Caki2 (cell line): ENCODE measurements at regions not wholly inside any gene's neighbourhood (a gene's known extent, or its start where the extent isn't known, plus 50 kb on each side); places are given as distances from the start of the nearest gene placed in this dataset.

Source experiments
- DNase-seq: peaks from one replicate; pipeline ENCODE4 v3.0.0-alpha.2; 2015; ENCODE audit warnings: low read depth
- in situ Hi-C: cut with HindIII; loops from 2 replicates; pipeline ENCODE4 v1.10.0; 2016; ENCODE audit warnings: low sequenced_read_pairs, low pct_unique_long_range_greater_than_20kb, mixed read lengths

GRCh38 chr18:34084635-34085034 lies 140.1 kb downstream of the NOL4 start:
- in situ Hi-C loops = no loop called here
- no peak for DNase-seq

DNA sequence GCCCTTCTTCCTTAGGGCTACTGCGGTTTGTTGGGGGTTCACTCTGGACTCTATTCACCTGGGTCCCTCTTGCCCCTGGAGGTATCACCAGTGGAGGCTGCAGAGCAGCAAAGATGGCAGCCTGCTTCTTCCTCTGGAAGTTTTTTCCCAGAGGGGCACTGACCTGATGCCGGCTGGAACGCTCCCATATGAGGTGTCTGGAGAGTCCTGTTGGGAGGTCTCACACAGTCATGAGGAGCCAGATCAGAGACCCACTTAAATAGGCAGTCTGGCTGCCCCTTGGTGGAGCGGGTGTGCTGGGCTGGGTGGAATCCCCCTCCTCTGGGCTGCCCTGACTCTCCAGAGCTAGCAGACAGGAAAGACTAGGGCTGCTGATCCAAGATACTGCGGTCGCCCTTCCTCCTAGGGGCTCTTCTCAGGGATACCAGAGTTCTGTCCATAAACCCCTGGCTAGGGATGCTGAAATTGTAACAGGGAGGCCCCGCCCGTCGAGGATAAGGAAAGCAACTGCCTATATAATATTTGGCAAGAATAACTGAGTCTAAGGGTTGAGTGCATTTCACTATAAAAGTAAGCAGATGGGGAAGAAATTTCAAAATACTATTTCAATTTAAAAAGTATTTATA lies 140.7 kb downstream of the NOL4 start:
- in situ Hi-C loops = no loop called here

DNA sequence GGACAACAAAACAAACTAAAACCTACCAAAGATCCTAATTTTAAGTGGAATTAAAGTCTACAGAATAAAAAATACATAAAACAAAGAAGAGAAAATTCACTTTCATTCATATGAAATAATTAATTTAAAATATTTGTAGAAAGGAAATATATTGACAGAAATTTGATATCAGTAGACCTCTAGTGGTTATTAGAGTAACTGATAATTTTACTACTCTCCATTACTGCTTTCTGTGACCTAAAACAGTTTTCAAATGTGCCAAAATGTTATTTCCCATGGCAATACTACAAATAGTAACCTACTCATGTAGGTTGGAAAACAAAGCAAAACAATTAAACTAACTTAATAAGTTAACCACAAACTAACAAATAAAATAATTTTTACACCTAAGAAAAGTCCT lies 147.1 kb downstream of the NOL4 start:
- DNase-seq = no peak
- in situ Hi-C loops = no loop called here

More for the DNA sequence above, 140.7 kb downstream of the NOL4 start:
- no peak for DNase-seq

DNA sequence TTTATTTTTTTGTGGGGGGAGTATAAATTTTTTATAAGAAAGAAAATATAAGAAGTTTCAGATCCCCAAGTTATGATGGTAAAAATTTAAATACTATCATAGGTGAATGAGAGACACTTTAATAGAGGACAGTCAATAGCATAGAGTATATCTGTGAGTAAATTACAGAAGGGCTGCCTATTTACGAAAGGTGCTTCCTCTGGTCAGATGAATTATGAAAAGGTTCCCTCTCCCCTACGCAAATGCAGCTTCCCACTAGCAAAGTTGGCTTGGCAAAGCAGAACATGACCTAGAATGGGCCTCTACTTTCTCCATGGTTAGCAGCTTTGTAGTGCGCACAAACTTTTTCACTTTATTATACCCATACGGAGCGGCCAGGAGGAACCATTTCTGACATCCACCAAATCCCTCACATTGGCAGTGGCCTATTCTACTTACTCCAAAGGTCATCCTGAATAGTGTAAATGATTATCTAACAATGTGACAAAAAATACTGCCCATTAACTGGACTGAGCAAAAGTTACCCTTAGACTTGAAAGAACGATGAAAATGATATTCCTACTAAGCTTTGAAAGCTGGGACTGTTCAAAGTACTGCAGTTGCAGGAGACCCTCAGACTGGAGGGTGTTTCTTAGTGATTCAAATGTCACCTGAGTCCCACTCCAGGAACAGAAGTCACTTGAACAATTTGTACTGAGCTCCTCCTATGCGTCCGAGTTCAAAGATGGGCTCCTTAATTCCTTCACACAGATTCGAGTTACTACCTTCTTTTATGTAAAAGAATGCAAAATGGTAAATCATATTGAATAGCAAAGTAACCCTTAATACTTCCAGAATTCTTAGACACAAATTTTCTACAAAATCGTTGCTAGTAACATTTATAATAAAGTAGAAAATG lies 148.5 kb downstream of the NOL4 start:
- DNase-seq = no peak
- in situ Hi-C loops = no loop called here

DNA sequence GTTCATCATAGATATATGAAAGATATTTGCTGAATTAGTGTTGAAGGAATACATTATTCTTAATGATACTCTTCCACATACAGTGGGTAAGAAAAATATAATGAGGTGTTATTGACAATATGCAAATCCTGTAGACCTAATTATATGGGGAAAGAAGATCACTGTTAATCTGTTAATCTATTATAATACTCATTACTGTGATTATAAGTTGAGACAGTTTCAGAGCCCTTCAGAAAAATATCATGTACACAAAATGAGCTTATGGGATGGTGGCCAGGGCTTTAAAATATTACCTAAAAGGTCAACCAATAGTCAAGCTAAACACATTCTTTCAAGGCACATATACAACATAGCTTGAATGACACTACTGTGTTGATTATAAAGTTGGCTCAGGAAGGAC lies 163.5 kb downstream of the NOL4 start:
- no peak for DNase-seq
- in situ Hi-C loops = no loop called here

GRCh38 chr18:34055227-34055626 lies 169.5 kb downstream of the NOL4 start:
- no peak for DNase-seq
- in situ Hi-C loops = no loop called here

GRCh38 chr18:34050661-34051060 lies 174.1 kb downstream of the NOL4 start:
- no peak for DNase-seq
- in situ Hi-C loops = no loop called here

- in situ Hi-C loops = no loop called here
- DNase-seq = no peak
These were observed 175.2 kb downstream of the NOL4 start for GRCh38 chr18:34049511-34049910.

- in situ Hi-C loops = no loop called here
- no peak for DNase-seq
These were observed 176.3 kb downstream of the NOL4 start for GRCh38 chr18:34048423-34048822.

DNA sequence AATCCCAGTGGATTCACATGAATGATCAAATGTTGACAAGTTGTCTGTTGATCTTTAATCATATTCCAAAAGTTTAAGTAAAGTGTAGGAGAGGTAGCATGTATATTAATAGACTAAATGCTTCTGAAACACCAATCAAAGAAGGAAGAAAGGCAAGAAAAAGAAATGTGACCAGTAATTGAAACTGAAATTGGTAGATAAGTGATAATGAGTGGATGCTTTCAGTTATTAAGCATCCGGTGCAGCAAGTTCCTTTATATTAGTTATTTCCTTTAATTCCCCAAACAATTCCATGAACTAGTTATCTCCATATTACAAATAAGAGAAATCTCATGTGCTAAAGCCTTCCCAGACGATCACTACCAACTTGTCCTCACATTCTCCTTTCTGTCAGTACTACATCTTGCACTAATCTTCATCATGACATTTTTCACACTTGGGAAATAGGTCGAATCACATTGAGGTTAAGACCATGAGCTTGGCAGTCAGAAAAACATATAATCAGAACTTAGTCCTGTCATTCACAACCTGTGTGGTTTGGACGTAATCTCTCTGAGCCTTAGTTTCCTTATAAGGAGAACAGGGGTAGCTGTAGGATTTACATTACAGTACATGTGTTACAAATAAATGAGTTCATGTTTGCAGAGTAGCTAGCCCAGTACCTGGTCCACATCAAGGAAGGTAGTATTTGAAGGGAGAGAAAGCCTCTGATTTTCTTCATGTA lies 182.1 kb downstream of the NOL4 start:
- in situ Hi-C loops = no loop called here

GRCh38 chr18:34039611-34040010 lies 185.1 kb downstream of the NOL4 start:
- in situ Hi-C loops = no loop called here
- no peak for DNase-seq

More for the DNA sequence above, 182.1 kb downstream of the NOL4 start:
- no peak for DNase-seq

DNA sequence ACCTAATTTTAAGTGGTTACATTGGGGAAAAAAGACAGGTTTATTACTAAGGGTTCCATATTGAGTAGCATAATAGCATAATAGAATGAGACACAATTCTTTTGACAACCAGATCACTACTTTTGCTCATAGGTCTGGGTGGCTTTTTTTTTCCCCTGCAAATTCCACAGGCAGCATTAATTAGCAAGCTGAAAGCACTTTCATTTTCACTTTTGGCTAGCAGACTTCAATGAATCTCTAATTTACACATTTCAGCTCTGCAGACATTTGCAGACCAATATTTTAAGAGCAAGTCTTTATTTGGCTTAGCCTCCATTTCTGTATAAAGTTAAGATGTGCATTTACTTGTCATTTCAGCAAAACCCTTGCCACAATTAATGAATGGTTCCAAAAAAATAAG lies 185.5 kb downstream of the NOL4 start:
- DNase-seq = no peak

DNA sequence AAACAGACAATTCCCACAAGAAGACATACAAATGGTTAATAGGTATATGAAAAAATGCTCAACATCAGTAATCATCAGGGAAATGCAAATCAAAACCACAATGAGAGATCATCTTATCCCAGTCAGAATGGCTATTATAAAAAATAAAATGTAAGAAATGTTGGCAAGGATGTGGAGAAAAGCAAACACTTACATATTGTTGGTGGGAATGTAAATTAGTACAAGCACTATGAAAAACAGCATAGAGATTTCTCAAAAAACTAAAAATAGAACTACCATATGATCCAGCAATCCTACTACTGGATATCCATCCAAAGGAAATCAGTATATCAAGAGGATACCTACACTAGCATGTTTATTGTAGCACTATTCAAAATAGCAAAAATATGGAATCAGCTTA lies 186.6 kb downstream of the NOL4 start:
- in situ Hi-C loops = no loop called here

More for the DNA sequence above, 185.5 kb downstream of the NOL4 start:
- in situ Hi-C loops = no loop called here

GRCh38 chr18:34033968-34034367 lies 190.7 kb downstream of the NOL4 start:
- DNase-seq = no peak
- in situ Hi-C loops = no loop called here

More for the DNA sequence above, 186.6 kb downstream of the NOL4 start:
- DNase-seq = no peak

DNA sequence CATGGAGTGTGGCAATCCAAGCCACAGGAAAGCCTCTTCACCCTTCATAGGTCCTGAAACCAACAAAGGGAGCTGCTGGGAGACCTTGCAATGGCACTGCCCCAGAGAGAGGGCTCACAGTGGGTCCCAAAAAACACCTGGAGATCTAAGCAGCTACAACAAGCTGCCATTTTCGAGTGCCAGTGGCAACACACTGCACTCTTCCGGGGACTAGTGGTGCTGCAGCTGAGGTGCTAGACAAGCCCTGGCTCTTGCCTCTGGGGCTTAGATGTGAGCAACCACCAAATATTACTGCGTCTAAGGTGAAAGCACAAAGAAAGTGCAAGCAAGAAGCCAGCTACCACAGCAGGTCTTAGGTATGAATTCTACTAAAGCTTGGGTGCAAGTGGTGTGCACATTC lies 192.9 kb downstream of the NOL4 start:
- DNase-seq = no peak
- in situ Hi-C loops = no loop called here

- in situ Hi-C loops = no loop called here
- no peak for DNase-seq
These were observed 196.4 kb downstream of the NOL4 start for GRCh38 chr18:34028324-34028723.

GRCh38 chr18:34025191-34025801 lies 199.4 kb downstream of the NOL4 start:
- no peak for DNase-seq
- in situ Hi-C loops = no loop called here

DNA sequence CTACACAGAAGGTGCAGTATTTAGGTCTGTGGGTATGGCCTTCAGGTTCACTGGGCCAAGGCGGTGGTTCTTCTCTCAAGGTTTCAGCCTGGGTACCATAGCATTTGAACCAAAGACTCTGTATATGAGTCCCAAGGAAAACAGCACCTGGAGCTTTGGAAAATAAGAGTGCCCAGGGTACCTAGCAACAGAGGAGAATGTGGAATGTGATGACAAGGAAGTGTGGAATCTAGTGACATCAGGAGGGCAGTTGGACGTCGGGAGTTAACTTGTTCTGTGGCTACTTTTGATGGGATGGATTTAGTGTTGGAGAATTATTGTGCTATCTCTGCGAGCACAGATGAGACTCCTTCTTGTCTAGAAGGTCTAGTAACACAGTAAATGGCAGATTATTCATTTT lies 201.2 kb downstream of the NOL4 start:
- in situ Hi-C loops = no loop called here
- no peak for DNase-seq

- DNase-seq = no peak
- in situ Hi-C loops = no loop called here
These were observed 206.4 kb downstream of the NOL4 start for GRCh38 chr18:34018336-34018735.
